ENCODE measurements at regions not wholly inside any gene's neighbourhood (a gene's known extent, or its start where the extent isn't known, plus 50 kb on each side); places are given as distances from the start of the nearest gene placed in this dataset.

DNA sequence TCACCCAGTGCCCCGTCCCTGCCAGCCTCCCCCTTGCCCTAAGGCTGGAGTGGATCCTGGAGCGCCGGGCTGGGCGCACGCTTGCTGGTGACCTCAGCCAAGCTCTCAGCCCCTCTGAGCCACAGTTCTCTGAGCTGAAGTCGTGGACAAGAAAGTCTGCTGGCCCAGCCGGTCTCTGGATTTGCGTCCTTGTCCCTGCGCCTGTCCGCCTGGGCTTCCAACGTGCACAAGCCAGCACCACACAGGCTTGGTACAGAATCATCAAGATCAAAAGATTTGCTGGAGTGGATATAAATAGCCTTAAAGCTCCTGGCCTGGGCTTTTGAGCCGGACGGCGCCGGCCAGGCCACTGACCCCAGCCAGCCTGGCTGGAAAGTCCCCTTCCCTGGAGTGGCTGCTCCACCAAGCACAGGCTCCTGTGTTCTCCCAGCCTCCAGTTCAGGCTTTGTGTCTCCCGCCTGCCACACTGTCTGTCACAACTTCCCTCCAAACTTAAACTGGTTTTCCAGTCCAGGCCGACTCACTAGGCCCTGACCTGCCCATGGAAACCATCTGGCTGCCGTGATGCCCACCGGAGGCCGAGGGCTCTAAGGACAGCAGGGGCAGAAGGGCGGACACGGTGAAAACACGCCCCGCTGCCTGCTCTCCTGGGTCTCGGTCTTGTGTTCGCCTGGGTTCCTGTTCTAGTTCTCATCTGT is 156.2 kb downstream of the NUP210 start (continued):
- no peak for TF ChIP-seq MAX (CRISPR knock-in tag; IDR thresholded peaks at IDR 0.05)
- TF ChIP-seq ZNF592 (IDR thresholded peaks at IDR 0.05) = no peak
- TF ChIP-seq, protein P1, sequence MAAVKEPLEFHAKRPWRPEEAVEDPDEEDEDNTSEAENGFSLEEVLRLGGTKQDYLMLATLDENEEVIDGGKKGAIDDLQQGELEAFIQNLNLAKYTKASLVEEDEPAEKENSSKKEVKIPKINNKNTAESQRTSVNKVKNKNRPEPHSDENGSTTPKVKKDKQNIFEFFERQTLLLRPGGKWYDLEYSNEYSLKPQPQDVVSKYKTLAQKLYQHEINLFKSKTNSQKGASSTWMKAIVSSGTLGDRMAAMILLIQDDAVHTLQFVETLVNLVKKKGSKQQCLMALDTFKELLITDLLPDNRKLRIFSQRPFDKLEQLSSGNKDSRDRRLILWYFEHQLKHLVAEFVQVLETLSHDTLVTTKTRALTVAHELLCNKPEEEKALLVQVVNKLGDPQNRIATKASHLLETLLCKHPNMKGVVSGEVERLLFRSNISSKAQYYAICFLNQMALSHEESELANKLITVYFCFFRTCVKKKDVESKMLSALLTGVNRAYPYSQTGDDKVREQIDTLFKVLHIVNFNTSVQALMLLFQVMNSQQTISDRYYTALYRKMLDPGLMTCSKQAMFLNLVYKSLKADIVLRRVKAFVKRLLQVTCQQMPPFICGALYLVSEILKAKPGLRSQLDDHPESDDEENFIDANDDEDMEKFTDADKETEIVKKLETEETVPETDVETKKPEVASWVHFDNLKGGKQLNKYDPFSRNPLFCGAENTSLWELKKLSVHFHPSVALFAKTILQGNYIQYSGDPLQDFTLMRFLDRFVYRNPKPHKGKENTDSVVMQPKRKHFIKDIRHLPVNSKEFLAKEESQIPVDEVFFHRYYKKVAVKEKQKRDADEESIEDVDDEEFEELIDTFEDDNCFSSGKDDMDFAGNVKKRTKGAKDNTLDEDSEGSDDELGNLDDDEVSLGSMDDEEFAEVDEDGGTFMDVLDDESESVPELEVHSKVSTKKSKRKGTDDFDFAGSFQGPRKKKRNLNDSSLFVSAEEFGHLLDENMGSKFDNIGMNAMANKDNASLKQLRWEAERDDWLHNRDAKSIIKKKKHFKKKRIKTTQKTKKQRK (IDR thresholded peaks at IDR 0.05; ENCODE audit: borderline replicate concordance, low read depth, low read length) = no peak
- no peak for TF ChIP-seq PHTF2 (CRISPR knock-in tag; IDR thresholded peaks at IDR 0.05)

Data from K562 (cell line).